T1000 (cell line): ENCODE measurements at regions not wholly inside any gene's neighbourhood (a gene's known extent, or its start where the extent isn't known, plus 50 kb on each side); places are given as distances from the start of the nearest gene placed in this dataset.

Experiments
- DNase-seq: peaks from one replicate; lab custom pipeline; 2025; ENCODE audit warnings: mixed read lengths; lab: John Stamatoyannopoulos, UW

DNA sequence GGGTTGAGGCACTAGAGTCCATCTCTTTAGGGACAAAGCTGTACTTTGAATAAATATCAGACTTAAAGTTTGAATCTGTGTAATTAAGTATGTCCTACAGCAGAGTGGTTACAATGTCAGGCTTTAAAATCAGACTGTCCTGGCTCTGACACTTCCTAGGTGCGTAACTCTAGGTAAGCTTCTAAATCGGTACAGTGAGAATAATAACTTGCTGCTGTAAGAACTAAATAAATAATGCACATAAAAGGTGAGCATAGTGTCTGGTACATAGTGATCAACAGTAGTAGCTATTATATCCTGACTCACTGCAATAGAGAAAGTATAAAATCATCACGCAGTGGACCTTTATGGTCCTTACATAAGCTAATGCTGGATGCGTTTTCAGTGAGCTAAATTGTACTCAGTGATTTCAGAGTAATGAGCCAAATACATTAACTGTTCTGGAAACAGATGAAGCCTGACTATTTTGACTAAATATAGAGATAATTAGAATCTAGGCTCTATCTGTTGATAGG is 72.2 kb upstream of the PDK4 start:
- DNase-seq, result no peak

DNA sequence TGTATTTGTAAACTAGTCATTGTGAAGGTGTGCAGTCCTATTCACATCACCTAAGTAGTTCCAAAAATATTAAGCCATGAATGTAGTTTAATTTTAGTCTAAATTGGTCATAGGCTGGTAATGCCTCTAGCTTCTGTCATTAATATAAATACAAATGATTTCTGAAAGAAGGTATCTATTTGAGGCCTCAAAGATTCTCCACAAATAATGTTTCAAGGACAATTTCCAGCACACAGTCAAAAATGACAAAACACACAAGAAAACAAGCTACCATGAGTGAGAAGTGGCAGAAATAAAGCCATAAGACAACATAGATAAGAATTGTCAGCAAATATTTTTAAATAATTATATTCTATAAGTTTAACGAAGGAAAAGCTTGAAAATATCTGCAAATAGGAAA is 66.7 kb upstream of the PDK4 start:
- no peak for DNase-seq

DNA sequence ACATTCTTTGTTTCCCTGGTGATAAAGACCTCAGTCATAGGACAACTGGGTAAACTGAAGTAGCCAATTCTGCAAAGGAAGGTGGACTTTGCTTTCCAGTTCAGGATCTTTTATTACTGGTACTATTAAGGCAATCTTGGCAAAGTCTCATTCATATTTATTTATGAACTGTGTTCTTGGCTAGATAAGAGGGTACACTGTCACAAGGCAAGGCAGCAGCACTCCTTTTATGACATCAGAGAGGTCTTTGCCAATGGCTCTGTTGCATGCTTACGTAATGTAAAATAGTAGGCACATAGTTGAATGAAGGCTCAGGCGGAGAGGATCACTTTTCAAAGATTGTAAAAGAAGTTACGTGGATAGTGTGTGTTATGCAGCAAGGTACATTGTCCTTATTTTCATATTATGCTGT is 63.7 kb upstream of the PDK4 start:
- DNase-seq, result no peak

DNA sequence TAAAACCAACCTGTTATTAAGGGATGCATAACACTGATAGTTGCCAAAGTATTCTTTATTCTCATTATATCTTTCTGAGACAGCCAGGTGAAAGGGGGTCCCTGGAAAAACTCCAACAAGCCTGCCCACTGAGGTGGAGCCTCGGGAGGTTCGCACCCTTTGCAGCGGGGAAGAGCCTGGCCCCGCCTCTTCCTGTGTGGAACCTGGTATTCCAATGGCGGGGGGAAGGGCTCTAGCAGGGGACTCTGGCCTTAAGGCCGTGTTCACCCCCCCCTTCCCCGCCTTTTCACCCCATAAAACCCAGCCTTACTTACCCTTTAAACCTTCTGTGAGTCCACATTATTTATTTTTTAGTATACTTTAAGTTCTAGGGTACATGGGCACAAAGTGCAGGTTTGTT is 62.4 kb upstream of the PDK4 start:
- DNase-seq, result no peak

DNA sequence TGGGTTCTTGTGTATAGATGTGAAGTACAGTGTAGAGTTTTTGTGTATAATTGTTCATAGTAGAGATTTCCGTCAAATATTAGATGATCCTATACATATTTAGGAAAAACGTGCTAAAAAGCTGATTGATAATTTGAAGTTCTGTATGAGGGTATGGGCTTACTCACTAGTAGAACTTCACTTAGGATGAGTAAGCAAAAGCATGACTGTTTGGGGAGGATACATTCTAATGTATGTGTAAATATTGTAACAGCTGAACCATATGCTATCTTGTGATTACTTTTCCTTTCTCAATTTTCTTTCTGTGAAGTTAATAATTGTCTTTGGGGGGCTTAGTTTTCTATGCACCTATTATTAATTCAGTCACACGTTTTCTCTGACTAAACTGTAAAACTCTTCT is 53.2 kb upstream of the PDK4 start:
- DNase-seq, result no peak

DNA sequence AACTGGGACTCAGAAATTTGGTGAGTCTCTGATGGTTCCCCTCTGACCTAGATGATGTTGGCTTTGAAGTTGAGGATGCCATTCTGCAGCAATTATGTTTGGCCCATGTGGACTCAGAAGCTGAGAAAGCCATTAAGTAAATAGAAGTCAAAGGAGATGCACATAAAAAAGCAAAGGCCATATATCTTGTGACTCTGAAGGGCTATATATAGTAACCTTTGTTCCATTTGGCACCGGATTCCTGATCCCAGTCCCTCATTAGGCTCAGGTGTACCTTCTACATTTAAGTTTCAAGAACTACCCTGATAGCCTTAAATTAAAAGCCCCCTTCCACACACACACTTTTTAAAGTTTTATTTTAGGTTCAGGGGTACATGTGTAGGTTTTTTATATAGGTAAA is 50.0 kb upstream of the PDK4 start:
- no peak for DNase-seq
